Sigmoid colon (tissue), 6 donors: ENCODE measurements at regions not wholly inside any gene's neighbourhood (a gene's known extent, or its start where the extent isn't known, plus 50 kb on each side); places are given as distances from the start of the nearest gene placed in this dataset.

Experiments used
- DNase-seq: peaks from one replicate; pipeline ENCODE4 v3.0.0-alpha.2; 2019
- H3K27ac ChIP-seq, 4 donors: fragments of 200-600 bp; sonication (generic); one replicate each; pipeline ENCODE4 v1.5.1; 2016 to 2019; ENCODE audit warnings: mild to moderate bottlenecking in 1 of 4
- H3K27me3 ChIP-seq, 3 donors: fragments of 200-600 bp; sonication (generic); one replicate each; pipeline ENCODE4 v1.5.1; 2019; ENCODE audit warnings: mild to moderate bottlenecking in 1 of 3
- H3K36me3 ChIP-seq, 4 donors: fragments of 200-600 bp; sonication (generic); one replicate each; pipeline ENCODE4 v1.5.1; 2016 to 2019
- H3K4me1 ChIP-seq, 4 donors: fragments of 200-600 bp; sonication (generic); one replicate each; pipeline ENCODE4 v1.5.1; 2017 to 2019
- H3K4me3 ChIP-seq, 4 donors: fragments of 200-600 bp; sonication (generic); one replicate each; pipeline ENCODE4 v1.5.1; 2017 to 2019; ENCODE audit warnings: mild to moderate bottlenecking in 2 of 4, moderate library complexity in 1 of 4
- H3K9me3 ChIP-seq, 4 donors: fragments of 200-600 bp in 3 of 4; sonication (generic) in 3 of 4; one replicate each; pipeline versions ENCODE4 v1.5.1 to v1.6.1; 2013 to 2019
- EP300 ChIP-seq, 4 donors: sonication (generic); formaldehyde crosslinking; IDR thresholded peaks; one replicate each; pipeline ENCODE4 v1.6.1; 2017; ENCODE audit warnings: antibody characterized with exemption in 4 of 4
- POLR2A ChIP-seq, 2 donors: fragments of 450-650 bp; IDR thresholded peaks; one replicate each; pipeline ENCODE4 v1.6.1; 2016; ENCODE audit warnings: antibody characterized with exemption in 2 of 2, mild to moderate bottlenecking in 2 of 2, moderate library complexity in 2 of 2
- POLR2AphosphoS5 ChIP-seq, 4 donors: sonication (generic); formaldehyde crosslinking; IDR thresholded peaks; one replicate each; pipeline ENCODE4 v1.6.1; 2017; ENCODE audit warnings: antibody characterized with exemption in 4 of 4
- WGBS, 2 donors: extraction: QIAGEN DNeasy Blood & Tissue Kit; methylation state at CpG; one replicate each; pipeline ENCODE4 v1.1.7; 2013; 5-methylcytosine and 5-hydroxymethylcytosine counted together
- intact Hi-C: fragments of 100-400 bp; cut with DNase I; formaldehyde crosslinking; loops from one replicate; pipeline ENCODE4 v1.15.1; 2023
- TF ChIP-seq, protein P1 (sequence below), 4 experiments: fragments of 450-650 bp in 3 of 4; fragments of 200-600 bp in 1 of 4; IDR thresholded peaks; one replicate each; pipeline ENCODE4 v1.5.1; 2016 to 2019; ENCODE audit warnings: antibody characterized with exemption in 4 of 4, mild to moderate bottlenecking in 3 of 4, moderate library complexity in 2 of 4
- donor health status: healthy with polysubstance abuse.
- donor health status: healthy.

DNA sequence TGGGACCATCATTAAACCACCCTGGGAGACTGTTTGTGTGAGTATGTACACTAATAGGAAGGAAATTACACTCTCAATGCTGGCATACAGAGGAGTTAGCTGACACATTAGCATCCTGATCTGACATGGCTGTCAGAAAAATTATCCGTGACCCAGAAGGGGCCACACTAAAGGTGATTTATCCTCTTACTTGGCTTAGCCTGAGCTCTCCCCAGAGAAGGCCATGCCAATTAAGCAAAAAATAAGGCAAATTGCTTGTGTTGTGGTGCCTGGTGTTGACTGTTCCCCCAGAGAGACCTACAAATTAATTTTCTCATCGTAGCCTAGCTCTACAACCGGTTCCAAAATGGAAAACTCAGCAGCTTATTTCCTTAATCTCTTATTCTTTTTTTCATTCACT is 992.3 kb downstream of the KCNMA1 start:
- intact Hi-C loops, result loop anchor here (5.0 to 10.0 kb wide), 3 partner anchors 242 to 327 kb away; no protein-coding TSS in a partner anchor
- Histone ChIP-seq H3K27me3 (no peaks in the 10 kb centered on the region), H3K36me3 (no peaks in the 10 kb centered on the region), H3K27ac (peak overlapping the region in 3 of 4 donors; percentile 80 to 81 (median 81)), H3K4me1 (peaks cover 0 to 99% (median 70%) of the 10 kb centered on the region in 4 donors), H3K9me3 (no peaks in the 10 kb centered on the region), H3K4me3 (no peak overlapping the region)
- TF ChIP-seq POLR2AphosphoS5 (IDR thresholded peaks at IDR 0.05) (no peak), POLR2A (IDR thresholded peaks at IDR 0.05) (no peak), EP300 (IDR thresholded peaks at IDR 0.05) (no peak)
- TF ChIP-seq, protein P1, sequence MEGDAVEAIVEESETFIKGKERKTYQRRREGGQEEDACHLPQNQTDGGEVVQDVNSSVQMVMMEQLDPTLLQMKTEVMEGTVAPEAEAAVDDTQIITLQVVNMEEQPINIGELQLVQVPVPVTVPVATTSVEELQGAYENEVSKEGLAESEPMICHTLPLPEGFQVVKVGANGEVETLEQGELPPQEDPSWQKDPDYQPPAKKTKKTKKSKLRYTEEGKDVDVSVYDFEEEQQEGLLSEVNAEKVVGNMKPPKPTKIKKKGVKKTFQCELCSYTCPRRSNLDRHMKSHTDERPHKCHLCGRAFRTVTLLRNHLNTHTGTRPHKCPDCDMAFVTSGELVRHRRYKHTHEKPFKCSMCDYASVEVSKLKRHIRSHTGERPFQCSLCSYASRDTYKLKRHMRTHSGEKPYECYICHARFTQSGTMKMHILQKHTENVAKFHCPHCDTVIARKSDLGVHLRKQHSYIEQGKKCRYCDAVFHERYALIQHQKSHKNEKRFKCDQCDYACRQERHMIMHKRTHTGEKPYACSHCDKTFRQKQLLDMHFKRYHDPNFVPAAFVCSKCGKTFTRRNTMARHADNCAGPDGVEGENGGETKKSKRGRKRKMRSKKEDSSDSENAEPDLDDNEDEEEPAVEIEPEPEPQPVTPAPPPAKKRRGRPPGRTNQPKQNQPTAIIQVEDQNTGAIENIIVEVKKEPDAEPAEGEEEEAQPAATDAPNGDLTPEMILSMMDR (IDR thresholded peaks at IDR 0.05), result no peak
- 87 to 88% methylated on average over 3 of the region's 3 CpGs for WGBS, 2 donors
- DNase-seq, result no peak

DNA sequence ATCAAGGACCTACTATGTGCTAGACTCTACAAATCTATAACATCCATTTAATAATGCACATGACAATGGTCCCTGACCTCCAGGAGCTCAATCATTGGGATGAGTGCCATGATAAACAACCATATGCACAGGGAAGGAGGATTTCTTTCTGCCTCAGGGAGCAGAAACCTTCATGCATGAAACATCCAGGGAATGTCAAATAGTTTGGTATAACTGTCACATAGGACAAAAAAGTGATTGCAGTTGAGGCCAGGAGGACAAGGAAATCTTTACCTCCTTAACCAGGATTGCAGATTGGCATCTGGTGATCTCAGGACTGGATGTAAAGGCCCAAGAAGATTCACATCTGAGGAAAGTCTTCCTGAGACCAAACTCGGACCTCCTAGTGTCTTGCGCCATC is 993.1 kb downstream of the KCNMA1 start:
- WGBS, 2 donors, result 94 to 96% methylated on average over 2 of the region's 2 CpGs
- Histone ChIP-seq H3K4me1 (peaks cover 0 to 99% (median 70%) of the 10 kb centered on the region in 4 donors), H3K36me3 (no peaks in the 10 kb centered on the region), H3K27me3 (no peaks in the 10 kb centered on the region), H3K27ac (peak overlapping the region in 3 of 4 donors; percentile 80 to 81 (median 81)), H3K9me3 (no peaks in the 10 kb centered on the region), H3K4me3 (no peak overlapping the region)
- TF ChIP-seq EP300 (IDR thresholded peaks at IDR 0.05), result no peak
- TF ChIP-seq POLR2A (IDR thresholded peaks at IDR 0.05), result no peak
- TF ChIP-seq, protein P1 (IDR thresholded peaks at IDR 0.05), result no peak
- TF ChIP-seq POLR2AphosphoS5 (IDR thresholded peaks at IDR 0.05), result no peak
- intact Hi-C loops, result loop anchor here (5.0 to 10.0 kb wide), 2 partner anchors 87 to 310 kb away; no protein-coding TSS in a partner anchor
- DNase-seq, result no peak

GRCh38 chr10:76643511-76643911 is 994.1 kb downstream of the KCNMA1 start:
- Histone ChIP-seq H3K27ac (peak overlapping the region in 3 of 4 donors; percentile 80 to 81 (median 81)), H3K4me1 (peaks cover 0 to 91% (median 60%) of the 10 kb centered on the region in 4 donors), H3K9me3 (no peaks in the 10 kb centered on the region), H3K36me3 (no peaks in the 10 kb centered on the region), H3K27me3 (no peaks in the 10 kb centered on the region), H3K4me3 (no peak overlapping the region)
- peak; percentile 94 for DNase-seq
- TF ChIP-seq POLR2A (IDR thresholded peaks at IDR 0.05) (no peak), EP300 (IDR thresholded peaks at IDR 0.05) (peak in 1 of 4 donors; percentile 15), POLR2AphosphoS5 (IDR thresholded peaks at IDR 0.05) (peak; percentile 51 to 88 (median 80))
- intact Hi-C loops, result loop anchor here (2.0 to 10.0 kb wide), 4 partner anchors 86 to 309 kb away; no protein-coding TSS in a partner anchor
- 74 to 75% methylated on average over 4 of the region's 4 CpGs for WGBS, 2 donors

- Histone ChIP-seq H3K4me1 (peaks cover 0 to 79% (median 51%) of the 10 kb centered on the region in 4 donors), H3K36me3 (no peaks in the 10 kb centered on the region), H3K27ac (peak overlapping the region in 3 of 4 donors; percentile 80 to 81 (median 81)), H3K27me3 (no peaks in the 10 kb centered on the region), H3K4me3 (no peak overlapping the region), H3K9me3 (no peaks in the 10 kb centered on the region)
- 76 to 83% methylated on average over 1 of the region's 1 CpG for WGBS, 2 donors
- intact Hi-C loops, result loop anchor here (2.0 to 10.0 kb wide), 4 partner anchors 85 to 308 kb away; no protein-coding TSS in a partner anchor
- no peak for TF ChIP-seq EP300 (IDR thresholded peaks at IDR 0.05)
- TF ChIP-seq POLR2A (IDR thresholded peaks at IDR 0.05), result no peak
- TF ChIP-seq, protein P1 (IDR thresholded peaks at IDR 0.05), result no peak
- TF ChIP-seq POLR2AphosphoS5 (IDR thresholded peaks at IDR 0.05), result no peak
- no peak for DNase-seq
Measured at GRCh38 chr10:76642358-76642757, 995.2 kb downstream of the KCNMA1 start.

DNA sequence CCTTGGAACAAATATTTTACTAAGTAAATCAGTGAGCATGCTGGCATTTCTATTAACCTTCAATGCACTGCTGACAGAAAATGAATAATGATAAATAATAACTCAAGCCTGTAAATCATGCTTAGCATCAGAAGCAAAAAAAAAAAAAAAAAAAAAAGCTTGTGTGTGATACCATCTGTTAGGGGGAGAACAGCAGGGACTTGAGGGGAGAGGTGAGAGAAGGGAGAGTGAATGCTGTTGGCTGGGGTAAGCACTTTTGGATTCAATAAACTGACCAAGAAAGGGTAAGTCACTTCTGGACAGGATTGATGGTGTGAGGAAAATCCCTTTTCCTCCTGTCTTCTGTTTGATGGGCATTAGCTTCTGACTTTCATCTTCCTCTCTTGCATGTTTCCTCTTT is 996.4 kb downstream of the KCNMA1 start:
- H3K4me1 ChIP-seq, result peaks cover 0 to 68% (median 47%) of the 10 kb centered on the region in 4 donors
- no peak for TF ChIP-seq EP300 (IDR thresholded peaks at IDR 0.05)
- TF ChIP-seq POLR2A (IDR thresholded peaks at IDR 0.05), result no peak
- TF ChIP-seq, protein P1 (IDR thresholded peaks at IDR 0.05), result no peak
- H3K4me3 ChIP-seq, result no peak overlapping the region
- intact Hi-C loops, result loop anchor here (2.0 to 10.0 kb wide), 3 partner anchors 84 to 388 kb away; no protein-coding TSS in a partner anchor
- no peaks in the 10 kb centered on the region for H3K9me3 ChIP-seq
- DNase-seq, result no peak
- peak overlapping the region; percentile 32 to 81 (median 80) for H3K27ac ChIP-seq
- no peaks in the 10 kb centered on the region for H3K27me3 ChIP-seq
- H3K36me3 ChIP-seq, result no peaks in the 10 kb centered on the region
